GM21717 (cell line): ENCODE measurements at regions not wholly inside any gene's neighbourhood (a gene's known extent, or its start where the extent isn't known, plus 50 kb on each side); places are given as distances from the start of the nearest gene placed in this dataset.

ENCODE experiments used
- ATAC-seq: cut with Tn5 transposase; IDR thresholded peaks from one replicate; pipeline ENCODE4 v1.9.1; 2021; ENCODE audit warnings: mild to moderate bottlenecking, moderate library complexity; ENCODE audit not compliant: unreplicated experiment

DNA sequence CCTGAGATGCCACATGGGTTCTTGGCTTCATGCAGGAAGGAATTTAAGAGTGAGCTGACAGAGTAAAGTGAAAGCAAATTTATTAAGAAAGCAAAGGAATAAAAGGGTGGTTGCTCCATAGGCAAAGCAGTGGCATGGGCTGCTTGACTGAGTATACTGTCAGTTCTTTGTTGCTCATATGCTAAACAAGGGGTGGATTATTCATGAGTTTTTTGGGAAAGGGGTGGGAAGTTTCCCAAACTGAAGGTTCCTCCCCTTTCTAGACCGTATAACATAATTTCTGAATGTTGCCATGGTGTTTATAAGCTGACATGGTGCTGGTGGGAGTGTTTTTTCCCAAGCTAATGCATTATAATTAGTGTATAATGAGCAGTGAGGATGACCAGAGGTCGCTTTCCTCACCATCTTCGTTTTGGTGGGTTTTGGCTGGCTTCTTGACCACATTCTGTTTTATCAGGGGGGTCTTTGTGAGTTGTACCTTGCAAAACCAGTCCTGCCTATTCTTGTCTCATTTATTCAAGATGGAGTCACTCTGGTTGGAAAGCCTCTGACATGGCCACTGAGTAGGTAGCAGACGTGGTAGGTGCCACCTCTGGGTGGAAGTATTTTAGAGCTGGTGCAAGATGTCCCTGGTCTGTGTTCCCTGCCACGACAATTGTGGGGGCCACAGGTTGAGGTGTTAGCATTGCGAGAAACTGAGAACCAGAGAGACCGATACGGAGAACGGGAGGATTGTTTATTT is 107.5 kb upstream of the SDK1 start:
- no peak for ATAC-seq

DNA sequence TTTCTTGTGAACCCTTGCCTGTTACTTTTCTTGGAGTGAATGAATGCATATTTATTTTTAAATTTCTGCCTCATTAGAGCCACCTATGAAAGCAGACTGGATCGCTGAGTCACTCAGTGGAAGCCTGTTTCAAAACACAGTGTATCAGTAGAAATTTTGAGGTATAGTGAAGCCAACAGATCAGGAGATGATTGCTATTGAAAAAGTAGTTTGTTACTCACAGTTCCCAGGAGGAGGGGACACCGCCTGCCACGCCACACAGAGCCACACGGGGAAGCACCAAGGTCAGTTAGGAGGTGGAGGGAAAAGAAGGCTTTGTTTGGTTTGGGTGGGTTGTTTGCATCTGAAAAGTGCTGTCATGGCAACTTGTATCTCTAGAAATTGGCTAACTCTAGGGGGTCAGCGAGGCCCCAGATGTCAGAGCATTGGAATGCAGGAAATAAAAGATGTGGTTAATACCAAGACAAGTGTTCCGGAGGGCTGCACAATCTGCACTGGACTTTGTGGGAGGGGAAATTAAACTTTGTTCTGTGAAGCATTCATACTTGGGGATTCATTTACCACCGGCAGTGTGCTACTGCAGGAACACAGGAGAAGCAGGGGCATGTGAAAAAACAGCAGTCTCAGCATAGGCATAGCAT is 106.4 kb upstream of the SDK1 start:
- ATAC-seq = no peak

DNA sequence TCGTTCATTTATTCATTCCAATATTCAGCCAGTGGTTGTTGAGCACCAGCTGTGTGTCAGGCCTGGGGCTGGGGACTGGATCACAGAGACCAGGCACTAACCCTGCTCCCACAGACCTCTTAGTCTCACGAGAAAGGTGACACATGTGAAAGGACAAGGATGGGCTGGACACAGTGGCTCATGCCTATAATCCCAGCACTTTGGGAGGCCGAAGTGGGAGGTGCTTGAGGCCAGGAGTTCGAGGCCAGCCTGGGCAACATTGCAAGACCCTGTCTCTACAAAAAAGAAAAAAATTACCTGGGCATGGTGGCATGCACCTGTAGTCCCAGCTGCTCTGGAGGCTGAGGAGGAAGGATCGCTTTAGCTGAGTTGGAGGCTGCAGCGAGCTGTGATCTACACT is 105.9 kb upstream of the SDK1 start:
- ATAC-seq = no peak

DNA sequence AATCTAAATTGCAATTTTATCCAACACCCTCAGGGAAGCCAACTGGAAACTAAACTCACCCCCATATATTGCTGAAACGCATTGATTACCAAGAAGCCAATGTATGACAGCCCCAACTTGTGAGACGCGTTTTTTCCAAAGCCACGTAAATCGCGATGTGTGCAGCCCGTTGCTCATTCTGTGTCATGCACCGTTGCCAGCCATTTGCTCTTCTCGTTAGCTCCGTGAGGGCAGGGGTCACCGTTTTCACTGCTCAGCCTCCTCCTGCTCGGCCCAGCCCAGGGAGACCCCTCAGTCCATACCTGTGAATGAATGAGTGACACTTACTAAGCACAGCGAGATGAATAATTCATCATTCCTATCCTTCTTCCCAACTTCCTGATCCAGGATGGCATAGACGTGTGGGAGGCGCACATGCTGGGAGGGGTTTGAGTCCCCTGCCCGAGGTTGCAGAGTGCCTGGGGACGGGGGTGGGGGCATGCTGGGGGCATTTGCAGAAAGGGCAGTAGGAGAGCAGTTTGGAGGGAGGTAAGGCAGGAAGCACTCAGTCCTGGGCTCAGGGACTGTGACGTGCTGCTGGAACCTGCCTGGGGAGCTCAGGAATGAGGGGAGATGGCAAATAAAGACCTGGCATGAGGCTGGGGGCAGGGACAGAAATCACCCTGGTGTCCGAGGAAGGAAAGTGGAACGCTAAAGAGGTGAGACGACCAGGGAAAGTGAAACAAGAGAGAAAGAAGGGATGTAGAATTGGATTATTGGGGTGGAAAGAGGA is 104.2 kb upstream of the SDK1 start:
- no peak for ATAC-seq

DNA sequence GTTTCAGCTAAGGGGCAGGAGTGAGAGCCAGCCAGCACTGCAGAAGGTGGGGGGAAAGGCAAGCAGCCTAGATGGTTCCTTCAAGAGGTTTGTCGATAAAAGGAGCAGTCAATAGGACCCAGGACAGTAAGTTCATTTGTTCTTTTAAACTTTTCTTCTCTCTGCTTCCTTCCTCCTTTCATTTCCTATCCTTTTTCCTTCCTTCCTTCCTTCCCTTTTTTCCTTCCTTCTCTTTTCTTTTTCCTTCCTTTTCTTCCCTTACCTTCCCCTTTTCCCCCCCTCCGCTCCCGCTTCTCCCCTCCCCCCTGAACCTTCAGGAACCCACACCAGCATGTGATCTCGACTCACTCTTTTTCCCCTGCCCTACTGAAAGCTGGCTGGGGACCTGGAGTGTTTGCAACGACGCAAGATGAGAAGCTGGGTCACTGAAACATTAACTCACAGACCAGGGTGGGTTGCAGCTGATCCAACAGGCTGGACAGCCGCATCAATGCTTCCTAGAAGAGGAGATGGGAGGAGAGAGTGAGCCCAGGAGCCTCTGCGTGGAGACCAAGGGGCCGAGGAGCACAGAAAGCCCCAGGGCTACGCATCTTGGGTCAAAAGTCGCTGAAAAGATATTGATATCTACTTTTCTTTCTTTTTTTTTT is 103.4 kb upstream of the SDK1 start:
- ATAC-seq = no peak

DNA sequence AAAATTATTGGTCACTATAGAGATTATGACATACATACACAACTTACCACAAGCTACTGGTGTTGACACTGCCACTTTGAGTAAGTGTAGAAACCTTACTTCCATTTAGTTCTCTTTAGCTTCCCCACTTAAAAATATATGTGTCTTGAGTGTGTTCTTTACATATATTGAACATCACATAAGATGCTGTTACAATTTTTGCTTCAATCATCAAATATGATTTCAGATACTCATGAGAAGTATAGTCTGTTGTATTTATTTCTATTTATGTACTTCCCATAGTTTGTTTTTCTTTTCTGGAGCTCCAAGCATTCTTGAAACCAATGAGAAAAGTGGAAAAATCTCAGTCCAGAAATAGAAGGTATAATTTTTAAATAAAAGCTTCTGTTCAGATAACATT is 102.7 kb upstream of the SDK1 start:
- ATAC-seq = no peak

DNA sequence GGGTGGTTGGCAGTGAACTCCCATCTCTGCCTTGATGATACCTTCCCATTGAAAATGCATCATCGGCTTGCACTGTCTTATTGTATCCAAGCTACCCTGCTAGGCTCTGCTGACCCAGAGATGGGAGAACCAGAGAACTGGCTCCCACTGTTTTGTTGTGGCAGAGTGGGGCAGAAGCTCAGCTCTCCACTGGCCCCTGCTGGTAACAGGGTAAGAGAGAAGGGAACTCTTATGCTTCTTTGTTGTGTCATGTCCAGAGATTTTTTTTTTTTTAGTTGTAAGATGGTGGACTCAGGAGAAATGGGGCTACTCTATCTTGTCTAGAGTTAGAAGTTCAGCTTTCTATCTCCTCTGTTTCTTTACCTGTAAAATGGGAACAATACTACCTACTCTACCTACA is 100.5 kb upstream of the SDK1 start:
- no peak for ATAC-seq

DNA sequence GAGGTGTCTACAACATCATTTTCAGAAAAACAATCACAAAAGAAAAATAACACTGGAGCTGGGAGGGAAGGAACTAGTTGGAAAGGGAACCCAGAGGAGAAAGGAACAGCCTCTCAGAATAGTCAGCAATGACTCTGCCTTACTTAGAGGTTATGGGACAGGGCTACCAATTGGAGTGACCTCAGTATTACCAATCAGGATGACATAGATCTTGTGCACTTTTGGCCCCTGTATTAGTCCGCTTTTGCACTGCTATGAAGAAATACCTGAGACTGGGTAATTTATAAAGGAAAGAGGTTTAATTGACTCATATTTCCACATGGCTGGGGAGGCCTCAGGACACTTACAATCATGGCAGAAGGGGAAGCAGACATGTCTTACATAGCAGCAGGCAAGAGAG is 99.7 kb upstream of the SDK1 start:
- ATAC-seq = no peak

DNA sequence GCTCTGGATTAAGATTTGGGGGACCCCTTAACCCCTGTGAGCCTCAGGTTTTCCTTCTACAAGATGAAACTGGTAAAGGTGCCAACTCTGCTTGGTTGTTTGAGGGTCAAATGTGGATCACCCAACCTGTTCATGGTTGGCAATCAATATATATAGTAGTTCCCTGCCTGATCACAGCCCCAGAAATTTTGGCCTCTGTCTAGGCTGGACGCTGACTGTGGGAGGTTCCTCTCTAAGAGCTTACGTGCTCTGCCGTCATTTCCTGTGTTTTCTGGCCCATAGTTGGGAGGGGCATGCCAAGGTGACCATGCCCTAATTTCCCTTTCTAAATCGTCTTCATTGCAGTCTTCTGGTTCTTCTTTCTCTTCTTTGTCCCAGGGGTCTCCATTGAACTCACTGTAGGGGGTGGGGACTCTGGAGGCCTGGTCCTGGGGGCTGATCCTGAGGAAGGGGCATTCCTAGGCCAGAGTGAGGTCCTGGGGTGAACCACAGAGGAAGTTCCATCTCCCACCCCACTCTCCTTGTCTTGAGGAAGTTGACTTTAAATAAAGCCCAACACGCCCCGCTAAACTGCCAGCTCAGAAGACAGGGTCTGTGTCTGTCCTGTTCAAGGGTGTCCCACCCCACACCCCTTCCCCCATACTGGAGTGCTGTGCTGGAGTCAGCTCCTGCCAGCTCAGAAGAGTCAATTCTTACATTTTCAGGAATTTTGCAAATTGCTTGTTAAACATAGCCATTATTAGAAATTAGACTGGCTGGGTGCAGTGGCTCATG is 98.9 kb upstream of the SDK1 start:
- ATAC-seq = no peak

DNA sequence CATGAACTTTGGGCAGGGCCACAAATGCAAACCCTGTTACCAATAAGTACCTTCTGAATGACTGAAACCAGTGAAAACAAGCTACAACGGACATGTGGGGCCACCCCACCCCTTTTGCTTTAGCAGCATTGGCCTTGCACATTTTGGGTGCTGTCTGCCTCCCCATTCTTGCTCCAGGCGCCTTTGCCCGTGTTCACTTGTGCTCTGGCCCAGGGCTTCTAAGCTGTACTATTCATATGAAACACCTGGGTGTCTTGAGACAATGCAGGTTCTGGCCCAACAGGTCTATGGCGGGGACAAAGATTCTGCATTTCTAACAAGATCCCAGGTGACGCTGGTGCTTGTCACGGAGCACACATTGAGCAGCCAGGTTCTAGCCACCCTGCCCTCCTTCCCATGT is 96.5 kb upstream of the SDK1 start:
- ATAC-seq = no peak

GRCh38 chr7:3206101-3206500 is 95.0 kb upstream of the SDK1 start:
- ATAC-seq = no peak

GRCh38 chr7:3206771-3207191 is 94.3 kb upstream of the SDK1 start:
- ATAC-seq = no peak

DNA sequence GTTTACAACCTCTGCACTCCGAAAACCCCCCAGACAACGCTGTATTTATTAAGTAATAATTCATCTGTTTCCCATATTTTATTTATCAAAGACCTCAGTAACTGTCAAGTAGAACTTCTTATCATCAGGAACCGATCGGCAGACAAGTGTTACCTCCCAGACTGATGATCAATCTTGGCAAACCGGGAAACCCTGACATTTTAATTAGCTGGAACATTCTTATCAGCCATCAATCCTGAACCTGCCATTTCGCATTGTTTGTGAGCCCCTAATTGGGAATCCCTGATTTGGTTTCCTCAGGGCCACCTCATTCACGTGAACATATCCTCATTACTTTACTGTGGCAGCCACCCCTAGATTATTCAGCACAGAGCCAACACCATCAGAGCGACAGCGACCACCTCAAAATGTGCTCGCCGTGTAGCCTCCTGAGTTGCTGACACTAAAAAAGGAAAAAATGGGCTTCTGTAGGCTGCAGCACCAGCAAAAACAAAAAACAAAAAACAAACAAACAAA is 93.6 kb upstream of the SDK1 start:
- ATAC-seq = no peak

DNA sequence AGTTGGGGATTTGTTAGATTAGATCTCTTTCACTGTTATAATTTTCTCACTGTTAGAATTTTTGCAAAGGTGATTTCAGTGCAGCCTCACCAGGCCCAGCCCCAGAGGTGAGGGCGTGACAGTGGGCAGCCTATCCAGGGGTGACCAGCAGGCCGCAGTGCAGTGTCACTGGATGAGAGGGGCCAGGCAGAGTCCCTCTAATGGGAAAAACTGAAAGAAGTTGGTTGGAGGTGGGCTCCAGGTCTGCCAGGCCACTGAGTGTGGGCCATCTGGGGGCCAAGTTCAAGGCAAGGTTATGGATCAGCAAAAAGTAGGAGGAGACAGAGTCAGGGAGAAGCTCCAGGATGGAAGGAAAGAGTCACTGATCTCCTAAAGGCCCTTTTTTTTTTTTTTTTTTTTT is 90.5 kb upstream of the SDK1 start:
- ATAC-seq = no peak

DNA sequence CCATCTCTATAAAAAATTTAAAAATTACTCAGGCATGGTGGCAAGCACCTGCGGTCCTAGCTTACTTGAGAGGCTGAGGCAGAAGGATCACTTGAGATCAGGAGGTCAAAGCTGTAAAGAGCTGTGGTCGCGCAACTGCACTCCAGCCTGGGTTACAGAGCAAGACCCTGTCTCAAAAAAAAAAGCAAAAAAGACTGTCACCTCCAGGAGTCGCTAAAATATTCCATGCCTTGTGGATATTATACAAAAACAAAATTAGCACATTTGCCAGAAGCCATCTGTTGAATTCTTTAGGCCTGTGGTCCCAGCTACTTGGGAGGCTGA is 87.0 kb upstream of the SDK1 start:
- ATAC-seq = no peak

DNA sequence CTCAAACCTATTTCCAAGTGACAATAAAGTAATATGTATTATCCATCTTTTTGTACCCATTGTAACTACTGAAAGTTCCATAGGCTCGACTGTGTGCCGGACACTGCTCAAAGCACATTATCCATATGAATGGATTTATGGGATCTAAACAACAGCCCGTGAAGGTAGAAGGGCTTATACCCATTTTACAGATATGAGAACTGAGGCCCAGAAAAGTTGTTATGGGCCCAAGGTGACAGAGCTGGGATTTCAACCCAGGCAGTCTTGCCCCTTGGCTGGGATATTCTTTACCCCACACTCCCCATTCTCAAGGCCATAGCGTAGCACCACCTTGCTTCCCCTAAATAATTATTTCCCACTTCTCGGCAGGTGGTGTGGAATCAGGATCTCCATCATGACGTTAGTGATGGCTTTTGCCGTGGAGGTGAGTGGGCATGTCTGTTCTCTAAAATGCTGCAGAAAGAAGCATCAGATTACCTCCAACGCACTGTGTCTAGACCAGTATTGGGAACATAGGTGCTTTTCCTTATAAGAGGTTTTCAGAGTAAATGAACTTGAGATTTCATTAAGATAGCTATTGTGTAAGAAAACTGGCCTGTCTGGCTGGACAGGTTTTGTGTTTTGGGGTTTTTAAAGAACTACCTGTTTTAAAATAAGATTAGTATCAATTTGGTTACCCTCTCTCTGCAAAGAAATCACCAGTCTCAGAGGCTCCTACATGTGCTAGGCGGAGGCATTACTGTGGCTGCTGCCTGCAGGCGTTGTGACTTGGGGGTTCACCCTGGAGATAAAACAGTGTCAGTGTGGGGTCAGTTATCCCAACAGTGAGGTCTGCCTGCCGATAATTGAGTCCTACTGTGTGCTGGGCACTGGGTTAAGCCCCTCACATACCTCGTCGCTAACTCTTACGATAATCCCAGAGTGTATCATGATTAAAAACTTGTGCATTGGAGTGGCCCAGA is 85.1 kb upstream of the SDK1 start:
- no peak for ATAC-seq

GRCh38 chr7:3217166-3217565 is 83.9 kb upstream of the SDK1 start:
- ATAC-seq = no peak

GRCh38 chr7:3218411-3219225 is 82.4 kb upstream of the SDK1 start:
- ATAC-seq = no peak
